ENCODE measurements at regions not wholly inside any gene's neighbourhood (a gene's known extent, or its start where the extent isn't known, plus 50 kb on each side); places are given as distances from the start of the nearest gene placed in this dataset.

DNA sequence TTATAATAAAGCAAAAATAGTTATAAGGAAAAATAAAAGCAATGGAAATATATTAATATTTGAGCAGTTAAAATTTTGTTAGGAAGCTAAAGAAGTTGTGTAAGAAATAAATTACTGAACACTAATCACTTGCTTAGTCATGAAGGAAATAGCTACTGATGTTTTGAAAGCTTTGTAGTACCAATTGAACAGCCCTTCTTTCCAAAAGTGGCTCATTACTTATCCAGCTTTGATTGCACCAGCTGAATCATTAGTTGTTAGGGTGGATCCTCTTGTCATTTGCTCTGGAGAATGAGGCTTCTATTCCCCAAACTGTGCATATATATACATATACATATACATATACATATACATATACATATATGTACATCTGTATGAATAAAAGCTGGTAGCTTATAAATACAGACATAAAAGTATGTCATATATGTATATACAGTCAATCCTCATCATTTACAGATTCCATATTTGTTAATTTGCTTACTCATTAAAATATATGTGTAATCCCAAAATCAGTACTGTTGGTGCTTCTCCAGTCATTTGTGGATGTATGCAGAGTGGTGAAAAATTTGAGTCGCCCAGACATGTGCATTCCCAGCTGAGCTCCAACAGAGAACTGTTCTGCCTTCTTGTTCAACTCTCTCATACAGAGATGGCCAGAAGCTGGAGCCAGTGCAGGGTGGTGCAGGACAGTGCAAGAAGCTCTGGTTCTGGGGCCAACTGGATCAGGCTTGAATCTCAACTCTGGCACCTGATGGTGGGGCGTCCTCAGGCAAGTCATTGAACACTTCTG, 214.1 kb downstream of the RPAP3 start:
- no peak for FAIRE-seq
- in situ Hi-C loops (cut with MboI), result no loop called here
- Histone ChIP-seq H2AFZ (ENCODE audit: control insufficient read depth, low read depth, low read length) (no peak overlapping the region), H4K20me1 (ENCODE audit: control insufficient read depth, insufficient read depth) (no peaks in the 10 kb centered on the region), H3K4me3 (no peak overlapping the region), H3K27me3 (replicated peaks in 1 of 2; ENCODE audit: control insufficient read depth in 2 of 2, insufficient read depth in 2 of 2, low read length in 1 of 2) (no peaks in the 10 kb centered on the region), H3K9ac (ENCODE audit: control insufficient read depth, insufficient read depth, low read length) (no peak overlapping the region), H3K4me2 (ENCODE audit: control insufficient read depth, insufficient read depth) (no peak overlapping the region), H3K36me3 (ENCODE audit: control insufficient read depth in 2 of 2, insufficient read depth in 2 of 2, low read length in 1 of 2) (no peaks in the 10 kb centered on the region), H3K27ac (ENCODE audit: control insufficient read depth, insufficient read depth) (no peak overlapping the region), H3K79me2 (ENCODE audit: control insufficient read depth, insufficient read depth, low read length) (no peaks in the 10 kb centered on the region), H3K9me3 (replicated peaks; ENCODE audit: control insufficient read depth, insufficient read depth, low read length) (no peaks in the 10 kb centered on the region), H3K4me1 (ENCODE audit: control insufficient read depth, insufficient read depth, low read length) (no peaks in the 10 kb centered on the region)
- ChIA-PET CTCF (interaction anchor here (1.4 kb wide), 1 partner anchor 11 kb away, joined by 3 read pairs; no protein-coding TSS in a partner anchor), POLR2A (no interaction called here), SMC1A (ENCODE audit: uncharacterized antibody, unreplicated experiment) (no interaction called here), RAD21 (ENCODE audit: unreplicated experiment) (no interaction called here)
- TF ChIP-seq, protein P1, sequence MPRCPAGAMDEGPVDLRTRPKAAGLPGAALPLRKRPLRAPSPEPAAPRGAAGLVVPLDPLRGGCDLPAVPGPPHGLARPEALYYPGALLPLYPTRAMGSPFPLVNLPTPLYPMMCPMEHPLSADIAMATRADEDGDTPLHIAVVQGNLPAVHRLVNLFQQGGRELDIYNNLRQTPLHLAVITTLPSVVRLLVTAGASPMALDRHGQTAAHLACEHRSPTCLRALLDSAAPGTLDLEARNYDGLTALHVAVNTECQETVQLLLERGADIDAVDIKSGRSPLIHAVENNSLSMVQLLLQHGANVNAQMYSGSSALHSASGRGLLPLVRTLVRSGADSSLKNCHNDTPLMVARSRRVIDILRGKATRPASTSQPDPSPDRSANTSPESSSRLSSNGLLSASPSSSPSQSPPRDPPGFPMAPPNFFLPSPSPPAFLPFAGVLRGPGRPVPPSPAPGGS (IDR thresholded peaks at IDR 0.05; ENCODE audit: borderline replicate concordance, insufficient read depth, low read depth, low read length, poor library complexity, severe bottlenecking), result no peak
- TF ChIP-seq HCFC1 (IDR thresholded peaks at IDR 0.05; ENCODE audit: low read length), result no peak
- no peak for TF ChIP-seq RB1 (IDR thresholded peaks at IDR 0.05; ENCODE audit: borderline replicate concordance)
- TF ChIP-seq NBN (IDR thresholded peaks at IDR 0.05), result no peak
- TF ChIP-seq, protein P2, sequence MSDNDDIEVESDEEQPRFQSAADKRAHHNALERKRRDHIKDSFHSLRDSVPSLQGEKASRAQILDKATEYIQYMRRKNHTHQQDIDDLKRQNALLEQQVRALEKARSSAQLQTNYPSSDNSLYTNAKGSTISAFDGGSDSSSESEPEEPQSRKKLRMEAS (IDR thresholded peaks at IDR 0.05; ENCODE audit: low read depth, low read length), result no peak
- TF ChIP-seq TCF12 (IDR thresholded peaks at IDR 0.05; ENCODE audit: low read depth, low read length), result no peak
- TF ChIP-seq ESRRA (IDR thresholded peaks at IDR 0.05; ENCODE audit: low read length), result no peak
- TF ChIP-seq EP300 (IDR thresholded peaks at IDR 0.05; ENCODE audit: borderline replicate concordance in 1 of 2, control insufficient read depth in 1 of 2, low read depth in 2 of 2, low read length in 2 of 2), result no peak
- TF ChIP-seq, protein P3, sequence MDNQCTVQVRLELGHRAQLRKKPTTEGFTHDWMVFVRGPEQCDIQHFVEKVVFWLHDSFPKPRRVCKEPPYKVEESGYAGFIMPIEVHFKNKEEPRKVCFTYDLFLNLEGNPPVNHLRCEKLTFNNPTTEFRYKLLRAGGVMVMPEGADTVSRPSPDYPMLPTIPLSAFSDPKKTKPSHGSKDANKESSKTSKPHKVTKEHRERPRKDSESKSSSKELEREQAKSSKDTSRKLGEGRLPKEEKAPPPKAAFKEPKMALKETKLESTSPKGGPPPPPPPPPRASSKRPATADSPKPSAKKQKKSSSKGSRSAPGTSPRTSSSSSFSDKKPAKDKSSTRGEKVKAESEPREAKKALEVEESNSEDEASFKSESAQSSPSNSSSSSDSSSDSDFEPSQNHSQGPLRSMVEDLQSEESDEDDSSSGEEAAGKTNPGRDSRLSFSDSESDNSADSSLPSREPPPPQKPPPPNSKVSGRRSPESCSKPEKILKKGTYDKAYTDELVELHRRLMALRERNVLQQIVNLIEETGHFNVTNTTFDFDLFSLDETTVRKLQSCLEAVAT (IDR thresholded peaks at IDR 0.05), result no peak
- TF ChIP-seq, protein P4, sequence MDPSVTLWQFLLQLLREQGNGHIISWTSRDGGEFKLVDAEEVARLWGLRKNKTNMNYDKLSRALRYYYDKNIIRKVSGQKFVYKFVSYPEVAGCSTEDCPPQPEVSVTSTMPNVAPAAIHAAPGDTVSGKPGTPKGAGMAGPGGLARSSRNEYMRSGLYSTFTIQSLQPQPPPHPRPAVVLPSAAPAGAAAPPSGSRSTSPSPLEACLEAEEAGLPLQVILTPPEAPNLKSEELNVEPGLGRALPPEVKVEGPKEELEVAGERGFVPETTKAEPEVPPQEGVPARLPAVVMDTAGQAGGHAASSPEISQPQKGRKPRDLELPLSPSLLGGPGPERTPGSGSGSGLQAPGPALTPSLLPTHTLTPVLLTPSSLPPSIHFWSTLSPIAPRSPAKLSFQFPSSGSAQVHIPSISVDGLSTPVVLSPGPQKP (IDR thresholded peaks at IDR 0.05; ENCODE audit: low read depth, low read length), result no peak
- DNase-seq (ENCODE audit: low read depth, low spot score), result no peak
- no TSS peak for BruUV-seq (replicated peaks)
- WGBS (ENCODE audit: insufficient coverage, insufficient replicate concordance, low lambda C conversion rate, missing lambda C conversion rate), result 0% methylated on average over 2 of the region's 2 CpGs
- no peak for ATAC-seq
- intact Hi-C loops (cut with micrococcal nuclease; ENCODE audit: unreplicated experiment), result no loop called here

Data from GM12878 (cell line).